ENCODE measurements at regions not wholly inside any gene's neighbourhood (a gene's known extent, or its start where the extent isn't known, plus 50 kb on each side); places are given as distances from the start of the nearest gene placed in this dataset.

DNA sequence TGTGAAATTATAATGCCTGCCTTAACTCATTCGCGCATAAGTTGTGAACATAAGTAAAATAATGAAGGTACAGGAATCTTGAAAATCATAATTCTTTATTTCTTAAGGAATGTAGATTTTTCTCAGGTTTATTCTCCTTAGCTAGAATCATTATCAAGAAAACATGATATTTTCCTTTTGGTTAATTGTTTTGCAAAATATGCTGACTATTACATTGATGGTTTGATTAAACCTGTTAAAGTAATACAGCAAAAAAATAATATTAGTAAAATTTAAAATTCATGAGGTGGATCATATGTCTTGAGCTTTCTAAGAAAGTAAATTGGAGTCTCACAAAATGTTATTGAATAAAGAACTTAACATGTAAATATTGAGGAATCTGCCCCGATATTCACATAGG, 178.7 kb upstream of the TRAM1L1 start:
- Histone ChIP-seq H3K9me3 (no peaks in the 10 kb centered on the region), H3K36me3 (no peaks in the 10 kb centered on the region), H3K27ac (no peak overlapping the region), H3K27me3 (no peaks in the 10 kb centered on the region), H3K4me3 (no peak overlapping the region), H3K4me1 (peaks cover 0 to 10% (median 0%) of the 10 kb centered on the region in 3 donors)
- ATAC-seq = no peak
- 87 to 97% methylated on average over 2 to 3 of the region's 3 CpGs for WGBS, 2 donors (ENCODE audit: low coverage in 1 of 2)
- TF ChIP-seq EP300 (IDR thresholded peaks at IDR 0.05) (no peak), POLR2AphosphoS5 (IDR thresholded peaks at IDR 0.05) (no peak), POLR2A (IDR thresholded peaks at IDR 0.05) (no peak)
- TF ChIP-seq, protein P1, sequence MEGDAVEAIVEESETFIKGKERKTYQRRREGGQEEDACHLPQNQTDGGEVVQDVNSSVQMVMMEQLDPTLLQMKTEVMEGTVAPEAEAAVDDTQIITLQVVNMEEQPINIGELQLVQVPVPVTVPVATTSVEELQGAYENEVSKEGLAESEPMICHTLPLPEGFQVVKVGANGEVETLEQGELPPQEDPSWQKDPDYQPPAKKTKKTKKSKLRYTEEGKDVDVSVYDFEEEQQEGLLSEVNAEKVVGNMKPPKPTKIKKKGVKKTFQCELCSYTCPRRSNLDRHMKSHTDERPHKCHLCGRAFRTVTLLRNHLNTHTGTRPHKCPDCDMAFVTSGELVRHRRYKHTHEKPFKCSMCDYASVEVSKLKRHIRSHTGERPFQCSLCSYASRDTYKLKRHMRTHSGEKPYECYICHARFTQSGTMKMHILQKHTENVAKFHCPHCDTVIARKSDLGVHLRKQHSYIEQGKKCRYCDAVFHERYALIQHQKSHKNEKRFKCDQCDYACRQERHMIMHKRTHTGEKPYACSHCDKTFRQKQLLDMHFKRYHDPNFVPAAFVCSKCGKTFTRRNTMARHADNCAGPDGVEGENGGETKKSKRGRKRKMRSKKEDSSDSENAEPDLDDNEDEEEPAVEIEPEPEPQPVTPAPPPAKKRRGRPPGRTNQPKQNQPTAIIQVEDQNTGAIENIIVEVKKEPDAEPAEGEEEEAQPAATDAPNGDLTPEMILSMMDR (IDR thresholded peaks at IDR 0.05) = no peak

DNA sequence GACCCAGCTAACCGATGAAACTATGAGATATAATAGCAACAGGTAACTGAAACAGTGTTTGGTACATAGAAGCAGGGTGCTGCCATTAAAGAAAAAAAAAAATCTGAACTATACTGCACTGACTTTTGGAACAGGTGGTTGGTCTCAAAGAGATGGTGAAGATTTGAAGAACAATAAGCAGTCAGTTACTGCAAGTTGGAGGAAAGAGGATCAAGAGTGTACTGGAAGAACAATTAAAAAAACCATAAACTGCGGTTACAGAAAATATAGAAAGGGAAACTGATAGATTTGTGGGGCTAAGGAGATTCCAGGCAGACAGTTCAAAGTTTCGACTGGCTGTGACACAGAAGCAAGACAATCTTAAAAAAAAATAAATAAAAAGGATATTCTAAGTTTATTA, 181.9 kb upstream of the TRAM1L1 start:
- no peaks in the 10 kb centered on the region for H3K9me3 ChIP-seq
- no peak overlapping the region for H3K27ac ChIP-seq
- TF ChIP-seq EP300 (IDR thresholded peaks at IDR 0.05) (no peak), POLR2A (IDR thresholded peaks at IDR 0.05) (no peak), POLR2AphosphoS5 (IDR thresholded peaks at IDR 0.05) (no peak)
- TF ChIP-seq, protein P1 (IDR thresholded peaks at IDR 0.05) = no peak
- no peaks in the 10 kb centered on the region for H3K36me3 ChIP-seq
- WGBS, 2 donors (ENCODE audit: low coverage in 1 of 2) = 70 to 93% methylated on average over 2 to 3 of the region's 3 CpGs
- no peak for ATAC-seq
- no peak overlapping the region for H3K4me3 ChIP-seq
- H3K27me3 ChIP-seq = no peaks in the 10 kb centered on the region
- H3K4me1 ChIP-seq = peaks cover 0 to 10% (median 0%) of the 10 kb centered on the region in 3 donors

DNA sequence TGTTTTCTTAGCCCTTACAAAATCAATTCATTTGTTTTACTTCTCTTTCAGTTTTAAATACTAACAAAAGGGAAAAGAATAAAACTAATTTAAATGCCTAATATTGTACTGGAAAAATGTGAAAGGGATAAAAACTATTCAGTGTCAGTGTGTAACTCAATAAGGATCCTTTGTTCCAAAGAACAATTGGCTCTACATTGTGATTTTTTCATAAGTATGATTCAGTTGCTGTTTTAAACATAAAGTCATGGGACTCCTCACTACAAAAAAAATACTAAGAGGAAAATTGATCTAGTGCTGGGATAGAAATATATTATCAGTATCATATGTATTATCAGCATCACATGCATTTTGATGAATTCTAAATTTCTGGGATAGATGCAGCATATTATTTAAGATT, 199.4 kb upstream of the TRAM1L1 start:
- Histone ChIP-seq H3K27ac (no peak overlapping the region), H3K36me3 (no peaks in the 10 kb centered on the region), H3K9me3 (no peaks in the 10 kb centered on the region), H3K4me3 (no peak overlapping the region), H3K27me3 (no peaks in the 10 kb centered on the region), H3K4me1 (no peaks in the 10 kb centered on the region)
- ATAC-seq = no peak
- TF ChIP-seq POLR2AphosphoS5 (IDR thresholded peaks at IDR 0.05) = no peak
- TF ChIP-seq, protein P1 (IDR thresholded peaks at IDR 0.05) = no peak
- TF ChIP-seq EP300 (IDR thresholded peaks at IDR 0.05) = no peak
- TF ChIP-seq POLR2A (IDR thresholded peaks at IDR 0.05) = no peak

- 61 to 82% methylated on average over 1 of the region's 1 CpG for WGBS, 2 donors (ENCODE audit: low coverage in 1 of 2)
- TF ChIP-seq POLR2AphosphoS5 (IDR thresholded peaks at IDR 0.05) (no peak), EP300 (IDR thresholded peaks at IDR 0.05) (no peak), POLR2A (IDR thresholded peaks at IDR 0.05) (no peak)
- TF ChIP-seq, protein P1 (IDR thresholded peaks at IDR 0.05) = no peak
- Histone ChIP-seq H3K27ac (no peak overlapping the region), H3K36me3 (no peaks in the 10 kb centered on the region), H3K4me3 (no peak overlapping the region), H3K27me3 (no peaks in the 10 kb centered on the region), H3K9me3 (no peaks in the 10 kb centered on the region), H3K4me1 (no peaks in the 10 kb centered on the region)
- no peak for ATAC-seq
These were observed 208.4 kb upstream of the TRAM1L1 start for GRCh38 chr4:117293784-117294183.

DNA sequence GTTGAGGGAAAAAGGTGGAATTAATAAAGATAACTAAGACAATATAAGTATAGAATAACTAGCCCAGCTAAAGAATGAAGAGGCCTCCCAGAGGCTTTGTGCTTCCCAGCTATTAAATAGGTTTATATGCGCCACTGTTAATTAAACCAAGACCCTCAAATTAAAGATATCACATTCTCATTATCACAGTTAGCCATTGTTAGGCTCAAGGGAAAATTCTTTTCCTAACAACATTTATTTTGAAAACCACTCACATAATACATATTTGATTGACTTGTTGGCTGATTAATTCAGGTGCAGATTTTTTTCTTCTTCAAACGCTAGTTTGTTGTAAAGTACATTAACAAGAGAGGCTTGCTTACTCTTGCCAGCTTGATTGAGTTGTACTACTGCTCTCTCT, 216.8 kb upstream of the TRAM1L1 start:
- TF ChIP-seq, protein P1 (IDR thresholded peaks at IDR 0.05) = no peak
- TF ChIP-seq POLR2AphosphoS5 (IDR thresholded peaks at IDR 0.05) (no peak), POLR2A (IDR thresholded peaks at IDR 0.05) (no peak), EP300 (IDR thresholded peaks at IDR 0.05) (no peak)
- no peak overlapping the region for H3K27ac ChIP-seq
- 59 to 67% methylated on average over 2 of the region's 2 CpGs for WGBS, 2 donors (ENCODE audit: low coverage in 1 of 2)
- ATAC-seq = no peak
- H3K27me3 ChIP-seq = no peaks in the 10 kb centered on the region
- H3K9me3 ChIP-seq = no peaks in the 10 kb centered on the region
- H3K4me3 ChIP-seq = no peak overlapping the region
- no peaks in the 10 kb centered on the region for H3K4me1 ChIP-seq
- H3K36me3 ChIP-seq = no peaks in the 10 kb centered on the region

Data from gastroesophageal sphincter (tissue), 4 donors.